ENCODE measurements at regions not wholly inside any gene's neighbourhood (a gene's known extent, or its start where the extent isn't known, plus 50 kb on each side); places are given as distances from the start of the nearest gene placed in this dataset.

DNA sequence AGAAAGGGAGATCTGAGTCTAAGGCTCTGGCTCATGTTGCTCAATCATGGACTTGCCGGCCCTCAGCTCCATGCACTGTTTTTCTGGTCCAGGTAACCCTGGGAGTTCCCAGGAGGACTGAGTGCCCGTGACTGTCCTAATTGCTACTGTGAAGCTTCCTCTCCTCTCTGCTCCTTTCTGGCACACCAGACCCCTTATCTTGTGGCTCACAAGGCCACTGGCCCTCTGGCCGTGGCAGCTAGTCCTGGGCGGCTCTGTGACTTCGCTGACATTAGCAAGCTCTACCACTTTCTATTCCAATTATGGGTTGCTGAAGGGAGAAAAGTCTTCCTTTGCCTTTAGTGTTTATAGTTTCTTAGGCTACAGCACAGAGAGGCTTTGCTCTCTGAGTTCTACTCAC, 380.2 kb downstream of the RWDD3 start:
- TF ChIP-seq CTCF (conservative IDR thresholded peaks at IDR 0.05) (no peak), EZH2 (IDR thresholded peaks at IDR 0.05; ENCODE audit: low read depth) (no peak)

Data from PC-9 (cell line).